ENCODE measurements at regions not wholly inside any gene's neighbourhood (a gene's known extent, or its start where the extent isn't known, plus 50 kb on each side); places are given as distances from the start of the nearest gene placed in this dataset.

- no peak overlapping the region for H3K9ac ChIP-seq (ENCODE audit: control insufficient read depth, insufficient read depth, low read length)
- peak in 1 of 2 experiments; percentile 46; a peak in 1 of 4 replicates for TF ChIP-seq IKZF2 (IDR thresholded peaks at IDR 0.05)
- TF ChIP-seq MTA2 (IDR thresholded peaks at IDR 0.05; ENCODE audit: low read depth), result peak; percentile 51; the same call in 1 of the 2 replicates
- no peak for TF ChIP-seq SMC3 (IDR thresholded peaks at IDR 0.05; ENCODE audit: borderline replicate concordance, low read length)
- no peak overlapping the region for H3K4me2 ChIP-seq (ENCODE audit: control insufficient read depth, insufficient read depth)
- ChIA-PET SMC1A (ENCODE audit: uncharacterized antibody, unreplicated experiment) (interaction anchor here (5.2 kb wide), 1 partner anchor 10 kb away, joined by 20 read pairs; no protein-coding TSS in a partner anchor), CTCF (interaction anchor here (1.3 kb wide), 1 partner anchor 11 kb away, joined by 5 read pairs; no protein-coding TSS in a partner anchor), RAD21 (ENCODE audit: unreplicated experiment) (no interaction called here), POLR2A (no interaction called here)
- H3K4me1 ChIP-seq (ENCODE audit: control insufficient read depth, insufficient read depth, low read length), result no peaks in the 10 kb centered on the region
- H3K27ac ChIP-seq (ENCODE audit: control insufficient read depth, insufficient read depth), result no peak overlapping the region
- no peaks in the 10 kb centered on the region for H3K27me3 ChIP-seq (replicated peaks in 1 of 2; ENCODE audit: control insufficient read depth in 2 of 2, insufficient read depth in 2 of 2, low read length in 1 of 2)
- 0% methylated on average over 2 of the region's 2 CpGs for WGBS (ENCODE audit: insufficient coverage, insufficient replicate concordance, low lambda C conversion rate, missing lambda C conversion rate)
- DNase-seq (ENCODE audit: low read depth, low spot score) (no peak), FAIRE-seq (no peak), ATAC-seq (peak; percentile 77)
- no peaks in the 10 kb centered on the region for H3K79me2 ChIP-seq (ENCODE audit: control insufficient read depth, insufficient read depth, low read length)
- in situ Hi-C loops (cut with MboI), result no loop called here
- intact Hi-C loops (cut with micrococcal nuclease; ENCODE audit: unreplicated experiment), result no loop called here
- H3K36me3 ChIP-seq (ENCODE audit: control insufficient read depth in 2 of 2, insufficient read depth in 2 of 2, low read length in 1 of 2), result no peaks in the 10 kb centered on the region
- no peak overlapping the region for H2AFZ ChIP-seq (ENCODE audit: control insufficient read depth, low read depth, low read length)
- H3K9me3 ChIP-seq (replicated peaks; ENCODE audit: control insufficient read depth, insufficient read depth, low read length), result no peaks in the 10 kb centered on the region; the same call in 2 of the 3 replicates
- no peaks in the 10 kb centered on the region for H4K20me1 ChIP-seq (ENCODE audit: control insufficient read depth, insufficient read depth)
- H3K4me3 ChIP-seq, result no peak overlapping the region
- no TSS peak for BruUV-seq (replicated peaks)
Measured at GRCh38 chr3:161682715-161683114, 186.1 kb downstream of the OTOL1 start.

DNA sequence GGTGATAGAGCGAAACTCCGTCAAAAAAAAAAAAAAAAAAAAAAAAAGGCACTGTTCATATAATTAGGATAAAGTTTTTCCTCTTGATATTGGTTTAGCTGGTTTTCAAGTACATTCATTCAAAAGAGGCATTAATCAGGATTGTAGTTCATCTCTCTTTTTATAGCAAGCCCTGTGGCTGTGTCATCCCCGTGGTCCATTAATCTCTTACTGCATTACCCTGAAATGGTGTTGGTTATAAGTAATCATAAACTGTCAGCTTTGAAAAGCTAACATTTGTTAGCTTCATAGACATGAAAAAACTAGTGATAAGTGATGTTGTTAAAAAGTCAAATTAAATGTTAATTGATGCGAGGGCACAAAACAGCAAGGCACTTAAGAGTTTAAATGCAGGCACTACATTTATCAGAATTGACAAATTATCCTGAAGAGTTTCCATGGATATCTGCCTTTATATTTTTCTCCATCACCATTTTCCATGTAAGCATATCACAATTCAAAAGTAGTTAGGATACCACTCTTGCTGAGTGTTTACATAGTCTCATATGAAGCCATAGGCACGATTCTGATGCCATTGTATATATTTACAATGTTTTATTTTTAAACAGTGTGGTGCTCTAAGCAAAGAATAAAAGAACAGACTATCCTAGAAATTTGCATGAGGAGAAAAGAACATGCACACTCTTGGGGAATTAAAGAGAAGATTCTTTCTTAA is 193.1 kb downstream of the OTOL1 start:
- ChIA-PET RAD21 (ENCODE audit: unreplicated experiment) (no interaction called here), SMC1A (ENCODE audit: uncharacterized antibody, unreplicated experiment) (interaction anchor here (0.6 kb wide), 1 partner anchor 48 kb away, joined by 3 read pairs; no protein-coding TSS in a partner anchor), CTCF (no interaction called here), POLR2A (interaction anchor here (0.7 kb wide), 1 partner anchor 50 kb away, joined by 4 read pairs; no protein-coding TSS in a partner anchor)
- no peaks in the 10 kb centered on the region for H3K79me2 ChIP-seq (ENCODE audit: control insufficient read depth, insufficient read depth, low read length)
- H3K36me3 ChIP-seq (ENCODE audit: control insufficient read depth in 2 of 2, insufficient read depth in 2 of 2, low read length in 1 of 2), result no peaks in the 10 kb centered on the region
- no peaks in the 10 kb centered on the region for H3K27me3 ChIP-seq (replicated peaks in 1 of 2; ENCODE audit: control insufficient read depth in 2 of 2, insufficient read depth in 2 of 2, low read length in 1 of 2)
- no peaks in the 10 kb centered on the region; the same call in 2 of the 3 replicates for H3K9me3 ChIP-seq (replicated peaks; ENCODE audit: control insufficient read depth, insufficient read depth, low read length)
- BruUV-seq (replicated peaks), result no TSS peak
- 19% methylated on average over 3 of the region's 5 CpGs for WGBS (ENCODE audit: insufficient coverage, insufficient replicate concordance, low lambda C conversion rate, missing lambda C conversion rate)
- H4K20me1 ChIP-seq (ENCODE audit: control insufficient read depth, insufficient read depth), result no peaks in the 10 kb centered on the region
- in situ Hi-C loops (cut with MboI) (no loop called here), intact Hi-C loops (cut with micrococcal nuclease; ENCODE audit: unreplicated experiment) (no loop called here)
- no peak overlapping the region for H3K27ac ChIP-seq (ENCODE audit: control insufficient read depth, insufficient read depth)
- FAIRE-seq (no peak), DNase-seq (ENCODE audit: low read depth, low spot score) (no peak), ATAC-seq (no peak)
- H3K9ac ChIP-seq (ENCODE audit: control insufficient read depth, insufficient read depth, low read length), result no peak overlapping the region
- H3K4me1 ChIP-seq (ENCODE audit: control insufficient read depth, insufficient read depth, low read length), result no peaks in the 10 kb centered on the region
- no peak overlapping the region for H3K4me2 ChIP-seq (ENCODE audit: control insufficient read depth, insufficient read depth)
- no peak overlapping the region for H2AFZ ChIP-seq (ENCODE audit: control insufficient read depth, low read depth, low read length)
- H3K4me3 ChIP-seq, result no peak overlapping the region
- no peak for TF ChIP-seq MXI1 (IDR thresholded peaks at IDR 0.05; ENCODE audit: low read depth, low read length)
- TF ChIP-seq CREM (IDR thresholded peaks at IDR 0.05; ENCODE audit: low read depth), result no peak
- TF ChIP-seq EED (IDR thresholded peaks at IDR 0.05; ENCODE audit: low read depth), result no peak
- TF ChIP-seq MAX (IDR thresholded peaks at IDR 0.05; ENCODE audit: low read depth, low read length), result no peak
- TF ChIP-seq FOXK2 (IDR thresholded peaks at IDR 0.05), result no peak
- TF ChIP-seq, protein P1, sequence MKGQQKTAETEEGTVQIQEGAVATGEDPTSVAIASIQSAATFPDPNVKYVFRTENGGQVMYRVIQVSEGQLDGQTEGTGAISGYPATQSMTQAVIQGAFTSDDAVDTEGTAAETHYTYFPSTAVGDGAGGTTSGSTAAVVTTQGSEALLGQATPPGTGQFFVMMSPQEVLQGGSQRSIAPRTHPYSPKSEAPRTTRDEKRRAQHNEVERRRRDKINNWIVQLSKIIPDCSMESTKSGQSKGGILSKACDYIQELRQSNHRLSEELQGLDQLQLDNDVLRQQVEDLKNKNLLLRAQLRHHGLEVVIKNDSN (IDR thresholded peaks at IDR 0.05; ENCODE audit: borderline replicate concordance, extremely low read length, insufficient read depth, low read depth, low read length), result no peak
- TF ChIP-seq CUX1 (IDR thresholded peaks at IDR 0.05; ENCODE audit: insufficient replicate concordance, low read depth, low read length), result no peak
- TF ChIP-seq PAX8 (IDR thresholded peaks at IDR 0.05), result no peak
